NCI-H524 treated with DMSO at 0.1 percent for 48 hours (cell line): ENCODE measurements at regions not wholly inside any gene's neighbourhood (a gene's known extent, or its start where the extent isn't known, plus 50 kb on each side); places are given as distances from the start of the nearest gene placed in this dataset.

Experiments used
- DNase-seq: peaks from one replicate; lab custom pipeline; 2025; lab: John Stamatoyannopoulos, UW

- no peak for DNase-seq
Observed at GRCh38 chr7:131188367-131189339, 139.0 kb upstream of the MKLN1 start.

GRCh38 chr7:131189488-131189887 is 138.2 kb upstream of the MKLN1 start:
- DNase-seq, result no peak

GRCh38 chr7:131190146-131190545 is 137.5 kb upstream of the MKLN1 start:
- no peak for DNase-seq

GRCh38 chr7:131190581-131190980 is 137.1 kb upstream of the MKLN1 start:
- DNase-seq, result no peak

GRCh38 chr7:131194070-131194865 is 133.4 kb upstream of the MKLN1 start:
- DNase-seq, result no peak

- DNase-seq, result no peak
Observed at GRCh38 chr7:131196803-131197202, 130.9 kb upstream of the MKLN1 start.

- no peak for DNase-seq
Observed at GRCh38 chr7:131197920-131198615, 129.6 kb upstream of the MKLN1 start.

- no peak for DNase-seq
Observed at GRCh38 chr7:131202451-131202850, 125.2 kb upstream of the MKLN1 start.

- no peak for DNase-seq
Observed at GRCh38 chr7:131203291-131203976, 124.2 kb upstream of the MKLN1 start.

- peak; percentile 23 for DNase-seq
Observed at GRCh38 chr7:131208777-131209176, 118.9 kb upstream of the MKLN1 start.

- DNase-seq, result no peak
Observed at GRCh38 chr7:131210618-131211017, 117.1 kb upstream of the MKLN1 start.

- no peak for DNase-seq
Observed at GRCh38 chr7:131211500-131211899, 116.2 kb upstream of the MKLN1 start.

- DNase-seq, result no peak
Observed at GRCh38 chr7:131212114-131212513, 115.6 kb upstream of the MKLN1 start.

- no peak for DNase-seq
Observed at GRCh38 chr7:131218727-131219128, 108.9 kb upstream of the MKLN1 start.

- no peak for DNase-seq
Observed at GRCh38 chr7:131219312-131220041, 108.2 kb upstream of the MKLN1 start.

- no peak for DNase-seq
Observed at GRCh38 chr7:131221061-131221460, 106.6 kb upstream of the MKLN1 start.

GRCh38 chr7:131222171-131222570 is 105.5 kb upstream of the MKLN1 start:
- no peak for DNase-seq

- no peak for DNase-seq
Observed at GRCh38 chr7:131223151-131223550, 104.5 kb upstream of the MKLN1 start.

- no peak for DNase-seq
Observed at GRCh38 chr7:131224996-131225395, 102.7 kb upstream of the MKLN1 start.

- DNase-seq, result no peak
Observed at GRCh38 chr7:131225619-131226513, 101.8 kb upstream of the MKLN1 start.
